T follicular helper cell (primary cell): ENCODE measurements at regions not wholly inside any gene's neighbourhood (a gene's known extent, or its start where the extent isn't known, plus 50 kb on each side); places are given as distances from the start of the nearest gene placed in this dataset.

Source experiments
- DNase-seq: peaks from one replicate; pipeline ENCODE4 v3.0.0-alpha.2; 2020; ENCODE audit warnings: low read depth

DNA sequence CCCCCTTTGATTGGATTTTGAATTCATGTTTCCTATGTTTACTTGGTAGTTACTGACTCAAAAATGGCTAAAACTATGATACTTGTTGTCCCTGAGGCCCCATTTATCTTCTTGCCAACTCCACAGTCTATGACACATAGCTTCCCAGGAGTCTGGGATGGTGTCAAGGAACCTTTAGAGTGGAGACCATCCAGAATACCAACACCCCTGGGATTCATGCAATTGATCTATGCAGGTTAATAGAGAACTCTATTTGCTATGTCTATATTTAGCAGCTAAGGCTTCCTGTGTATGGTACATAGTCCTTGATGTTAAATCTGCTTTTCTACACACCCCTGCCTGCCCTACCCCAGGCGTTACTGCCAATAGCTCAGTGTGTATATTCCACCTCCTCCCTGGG, 218.5 kb upstream of the HDAC4 start:
- DNase-seq: no peak

DNA sequence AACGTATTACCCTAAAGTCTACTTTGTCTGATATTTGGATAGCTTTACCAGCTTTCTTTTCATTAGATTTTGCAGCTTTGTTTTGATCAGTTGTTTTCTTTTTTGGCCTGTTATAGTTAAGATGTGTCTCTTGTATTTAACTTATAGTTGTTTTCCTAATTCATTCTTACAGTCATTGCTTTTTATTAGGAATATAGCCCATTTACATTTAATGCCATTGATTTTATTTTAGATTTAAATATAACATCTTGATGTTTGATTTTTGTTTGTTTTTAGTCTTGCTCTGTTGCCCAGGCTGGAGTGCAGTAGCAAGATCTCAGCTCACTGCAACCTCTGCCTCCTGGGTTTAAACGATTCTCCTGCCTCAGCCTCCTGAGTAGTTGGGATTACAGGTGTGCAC, 215.9 kb upstream of the HDAC4 start:
- no peak for DNase-seq

DNA sequence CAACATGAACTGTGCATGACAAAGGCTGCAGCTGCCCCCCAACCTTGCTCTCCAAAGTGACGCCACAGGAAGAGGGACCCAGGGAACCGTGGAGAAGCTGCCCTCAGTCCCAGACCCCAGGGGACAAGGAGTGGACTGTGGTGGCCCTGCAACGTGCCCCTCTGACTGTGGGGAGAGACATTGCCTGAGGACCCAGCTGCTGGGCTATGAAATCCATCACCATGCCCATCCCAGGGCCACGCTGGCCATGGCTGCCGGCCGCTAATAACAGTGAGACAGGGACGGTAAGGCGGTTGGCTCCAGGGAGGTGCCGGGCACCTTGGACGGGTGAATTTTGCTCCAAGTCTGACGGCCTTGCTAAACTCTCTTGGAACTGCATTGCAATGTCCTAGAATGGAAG, 211.3 kb upstream of the HDAC4 start:
- no peak for DNase-seq

DNA sequence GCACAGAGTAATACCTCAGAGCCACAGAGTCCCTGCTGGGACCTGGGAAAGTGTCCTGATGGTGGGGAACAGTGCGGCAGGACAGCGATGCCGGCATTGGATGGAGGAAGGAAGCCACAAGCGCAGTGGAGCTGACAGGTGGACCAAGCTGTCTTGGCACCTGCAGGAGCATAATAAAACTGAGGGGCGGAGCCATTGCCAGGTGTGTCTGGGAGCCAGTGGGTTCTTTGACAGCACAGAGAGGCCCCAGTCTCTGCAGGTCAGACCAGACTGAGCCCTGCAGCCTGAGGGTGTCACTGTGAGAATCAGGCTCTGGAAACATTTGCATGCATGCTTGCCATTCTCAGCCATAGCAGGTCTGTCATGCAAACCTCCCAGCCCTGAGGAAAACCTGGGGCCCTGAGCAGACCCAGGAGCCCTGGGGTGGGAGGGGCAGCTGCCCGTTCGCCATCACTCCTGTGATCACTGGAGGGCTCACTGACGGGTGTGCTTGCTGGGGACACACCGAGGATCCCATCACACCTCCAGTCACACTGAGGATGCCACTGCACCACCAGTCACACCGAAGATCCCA, 210.5 kb upstream of the HDAC4 start:
- no peak for DNase-seq

DNA sequence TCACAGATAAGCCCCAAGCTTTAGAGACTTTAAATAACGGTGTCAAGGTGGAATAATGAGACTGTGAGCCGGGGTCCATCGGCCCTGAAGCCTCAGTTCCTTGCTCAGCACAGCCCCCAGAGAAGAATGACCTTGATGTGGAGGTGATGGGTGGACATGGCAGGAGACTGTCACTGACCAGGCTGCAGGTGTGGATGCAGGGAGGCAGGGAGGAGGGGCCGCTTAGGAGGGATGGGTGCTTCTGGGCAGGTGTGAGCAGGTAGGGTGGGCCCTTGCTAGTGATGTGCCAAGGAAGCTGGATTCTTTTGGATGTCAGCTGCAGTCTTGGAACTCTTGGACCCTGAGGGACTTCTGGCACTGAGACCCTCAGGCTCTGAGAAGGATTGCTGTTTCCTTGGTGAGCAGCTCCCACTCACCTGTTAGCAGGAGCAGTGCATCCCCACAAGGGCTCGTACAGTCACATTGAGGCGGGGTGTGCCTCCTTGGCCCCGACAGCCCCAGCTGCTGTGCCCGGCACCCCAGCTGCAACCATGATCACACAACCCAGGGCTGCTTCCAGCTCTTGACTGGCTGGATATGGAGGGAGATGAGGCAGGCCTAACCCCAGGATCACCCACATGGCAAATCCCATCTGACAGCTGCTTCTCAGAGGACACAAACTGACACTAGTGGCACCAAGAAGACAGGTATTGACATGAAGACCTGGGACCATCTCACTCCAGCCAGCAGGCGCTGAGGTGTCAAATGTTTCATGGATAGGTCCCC, 209.8 kb upstream of the HDAC4 start:
- no peak for DNase-seq

DNA sequence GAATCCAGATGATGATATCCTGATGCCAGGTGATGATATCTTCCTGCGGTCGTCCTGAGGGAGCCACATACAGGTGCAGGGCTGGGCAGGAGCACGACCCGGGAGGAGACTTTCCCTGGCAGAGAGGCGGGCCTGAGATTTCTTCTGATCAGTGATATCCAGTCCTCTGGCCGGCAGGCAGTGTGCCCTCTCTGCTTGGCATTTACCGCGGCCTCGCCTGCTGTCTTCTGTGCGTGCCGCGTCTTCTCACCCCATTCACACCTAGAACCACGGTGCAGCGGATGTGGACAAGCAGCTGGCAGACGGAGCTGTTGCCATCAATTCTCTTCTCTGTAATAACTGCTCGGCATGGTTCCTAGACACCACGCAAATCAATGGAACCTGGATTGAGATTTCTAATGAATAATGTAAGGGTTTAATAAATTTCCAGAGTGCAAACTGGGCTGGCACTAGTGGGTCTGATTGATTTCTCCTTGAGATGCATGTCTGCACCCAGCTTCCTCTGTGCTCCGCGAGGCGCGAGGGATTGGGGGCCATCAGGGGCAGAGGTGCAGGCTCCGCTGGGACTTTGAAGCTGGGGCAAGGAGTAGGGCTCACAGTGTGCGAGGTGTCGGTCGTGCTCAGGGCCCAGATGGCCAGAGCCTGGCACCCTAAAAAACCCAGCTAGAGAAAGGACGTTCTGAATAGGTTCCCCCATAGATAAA, 208.9 kb upstream of the HDAC4 start:
- no peak for DNase-seq

DNA sequence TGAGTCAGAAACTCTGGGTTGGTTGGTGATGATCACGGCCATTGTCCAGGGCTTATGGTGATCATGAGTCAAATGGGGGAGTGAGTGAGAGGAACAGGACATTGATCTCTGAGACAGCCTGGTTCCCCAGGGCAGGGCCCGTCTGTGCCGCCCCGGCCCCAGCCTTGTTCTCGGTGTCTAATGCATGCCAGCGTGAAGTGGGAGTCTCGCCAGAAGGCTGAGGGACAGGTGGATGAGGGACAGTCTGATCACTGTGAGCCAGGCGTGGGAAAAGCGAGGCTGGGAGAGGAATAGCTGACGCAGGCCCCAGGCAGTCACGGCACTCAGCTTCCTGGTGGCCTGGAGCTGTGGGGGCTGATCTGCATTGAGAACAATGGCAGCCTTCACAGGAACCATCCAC, 208.3 kb upstream of the HDAC4 start:
- DNase-seq: no peak

DNA sequence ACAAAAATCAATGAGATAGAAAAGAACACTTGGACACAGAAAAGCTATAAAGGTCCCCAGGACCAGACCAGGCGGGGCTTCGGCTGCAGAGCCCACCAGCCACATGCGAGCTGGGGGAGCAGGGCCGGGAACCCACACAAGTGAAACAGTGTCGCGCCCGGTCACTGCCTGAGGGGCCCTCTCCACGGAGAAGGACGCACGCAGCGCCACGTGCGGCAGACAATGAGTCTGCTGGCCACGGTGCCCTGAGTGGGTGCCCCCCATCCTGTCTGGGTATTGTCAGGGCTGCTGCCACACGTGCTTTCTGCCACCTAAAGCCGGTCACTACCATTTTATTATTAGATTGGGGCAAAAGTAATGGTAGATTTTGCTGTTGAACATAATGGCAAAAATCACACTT, 207.9 kb upstream of the HDAC4 start:
- no peak for DNase-seq

DNA sequence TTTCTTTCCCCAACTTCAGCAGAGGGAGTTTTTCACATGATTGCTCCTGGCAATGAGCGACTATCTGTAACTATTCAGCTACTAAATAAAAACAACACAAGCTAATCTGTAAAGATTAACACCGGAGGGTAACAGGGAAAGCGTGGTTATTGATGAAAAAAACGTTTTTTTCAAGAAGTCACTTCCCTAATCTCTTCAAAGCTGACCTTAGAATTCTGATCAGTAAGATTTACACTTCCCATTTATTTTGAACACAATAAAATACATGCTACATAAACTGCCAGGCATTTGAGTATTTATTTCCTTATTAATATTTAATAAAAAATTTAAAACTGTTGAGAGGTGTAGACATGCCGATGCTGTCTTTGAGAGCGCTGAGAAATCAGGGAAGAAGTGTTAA, 207.4 kb upstream of the HDAC4 start:
- no peak for DNase-seq

DNA sequence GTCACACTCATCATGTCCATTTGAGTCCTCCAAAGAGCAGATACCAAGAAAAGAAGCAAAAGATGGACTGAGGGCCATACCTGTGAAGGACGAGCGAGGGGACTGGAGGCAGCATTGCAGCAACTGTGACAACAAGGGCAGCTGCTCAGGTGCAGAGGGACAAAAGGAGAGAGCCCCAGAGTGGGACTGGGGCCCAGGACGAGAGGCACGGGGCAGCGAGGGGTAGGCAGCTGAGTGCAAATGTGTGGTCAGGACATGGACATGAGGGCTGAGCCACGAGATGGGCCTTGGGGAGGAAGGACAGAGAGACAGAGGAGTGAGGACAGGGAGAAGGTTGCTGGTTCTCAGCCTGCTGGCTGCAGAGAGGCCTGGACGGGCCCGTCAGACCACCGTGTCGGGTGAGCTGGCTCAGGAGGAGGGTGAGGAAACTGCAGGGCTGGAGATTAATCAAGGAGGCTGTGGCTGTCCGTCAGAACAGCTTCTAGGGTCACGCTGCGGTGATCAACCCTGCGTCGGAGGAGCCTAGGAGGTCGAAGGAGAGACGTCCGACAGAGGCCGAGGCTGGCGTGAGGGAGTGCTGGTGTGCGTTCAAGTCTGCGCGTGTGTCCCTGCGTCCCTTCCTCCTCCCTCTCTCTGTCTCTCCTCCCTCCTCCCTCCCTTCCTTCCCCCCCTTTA, 206.8 kb upstream of the HDAC4 start:
- no peak for DNase-seq

DNA sequence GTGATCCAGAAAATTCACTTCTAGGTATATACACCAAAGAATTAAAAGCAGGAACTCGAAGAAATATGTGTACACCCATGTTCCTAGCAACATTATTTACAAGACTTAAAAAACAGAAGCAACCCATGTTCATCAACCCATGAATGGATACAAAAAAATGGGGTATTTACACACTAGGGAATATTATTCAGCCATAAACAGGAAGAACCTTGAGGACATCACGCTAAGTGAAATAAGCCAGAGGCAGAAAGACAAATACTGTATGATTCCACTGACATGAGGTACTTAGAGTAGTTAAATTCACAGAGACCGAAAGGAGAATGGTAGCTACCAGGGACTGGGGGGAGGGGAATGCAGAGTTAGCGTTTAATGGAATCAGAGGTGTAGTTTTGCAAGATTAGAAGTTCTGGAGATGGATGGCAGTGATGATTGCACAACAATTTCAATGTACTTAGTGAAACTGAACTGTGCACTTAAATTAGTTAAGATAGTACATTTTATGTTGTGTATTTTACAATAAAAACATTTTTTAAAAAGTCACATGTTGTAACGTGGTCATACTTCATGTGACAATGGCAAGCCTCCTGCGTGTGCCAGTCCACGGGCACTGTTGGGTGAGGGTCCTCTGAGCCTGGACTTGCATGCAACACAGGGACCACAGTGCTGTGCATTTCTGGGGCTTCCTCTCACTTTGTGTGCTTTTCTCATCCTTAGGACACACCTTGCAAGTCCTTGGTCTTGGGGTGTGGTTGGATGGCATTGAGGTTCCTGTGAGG, 206.1 kb upstream of the HDAC4 start:
- DNase-seq: no peak

DNA sequence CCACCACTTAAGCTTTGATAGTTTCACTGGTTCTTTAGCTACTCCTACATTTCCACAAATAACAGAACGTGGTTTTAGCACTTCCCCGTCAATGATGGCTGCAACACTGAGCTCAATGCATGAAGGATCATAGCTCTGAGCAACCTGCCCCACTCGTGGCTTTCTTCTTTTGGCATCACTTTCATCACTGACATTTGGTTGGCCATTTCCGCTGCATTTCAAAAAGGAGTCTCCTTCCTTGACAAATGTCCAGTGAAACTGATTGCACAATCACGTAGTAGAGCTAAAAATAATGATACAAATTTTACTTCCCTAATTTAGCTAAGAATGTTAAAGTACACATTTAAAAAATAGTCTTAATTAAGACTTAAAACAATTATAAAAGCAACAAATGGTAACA, 205.2 kb upstream of the HDAC4 start:
- no peak for DNase-seq

DNA sequence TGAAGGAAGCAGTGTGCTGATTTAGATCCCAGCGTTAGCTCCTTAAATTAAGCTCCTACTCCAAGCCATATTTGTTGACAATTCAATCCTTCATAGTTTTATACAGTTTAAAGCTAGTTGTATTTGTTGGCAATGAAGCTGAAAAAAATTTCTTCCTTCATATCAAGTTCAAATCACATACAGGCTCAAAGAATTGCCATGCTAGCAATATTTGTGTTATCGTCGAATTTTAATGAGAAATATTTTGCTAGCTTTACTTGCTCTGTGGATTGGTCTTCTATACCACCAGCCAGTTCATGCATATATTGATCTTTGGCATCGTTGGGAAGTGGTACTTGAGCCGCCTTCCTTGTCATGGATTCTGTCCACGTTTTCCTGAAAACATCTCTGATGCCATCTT, 204.6 kb upstream of the HDAC4 start:
- DNase-seq: no peak

DNA sequence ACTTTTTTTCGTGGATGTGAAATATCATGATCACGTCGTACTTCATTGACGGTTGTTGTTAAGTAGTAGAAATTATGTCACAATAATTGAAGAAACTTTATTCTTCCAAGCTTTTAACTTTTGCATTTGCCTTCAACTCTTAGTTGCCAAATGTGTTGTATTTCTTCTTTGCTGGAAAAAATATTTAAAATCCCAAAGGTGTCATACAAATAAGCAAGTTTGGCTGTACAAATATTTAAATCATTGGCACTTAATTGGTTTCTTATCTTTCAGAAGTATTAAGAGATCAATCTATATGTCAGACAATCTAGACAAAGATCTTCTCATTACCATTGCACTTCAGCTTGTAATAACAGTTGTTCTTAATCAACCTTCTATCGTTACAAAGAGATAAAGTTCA, 204.0 kb upstream of the HDAC4 start:
- no peak for DNase-seq

DNA sequence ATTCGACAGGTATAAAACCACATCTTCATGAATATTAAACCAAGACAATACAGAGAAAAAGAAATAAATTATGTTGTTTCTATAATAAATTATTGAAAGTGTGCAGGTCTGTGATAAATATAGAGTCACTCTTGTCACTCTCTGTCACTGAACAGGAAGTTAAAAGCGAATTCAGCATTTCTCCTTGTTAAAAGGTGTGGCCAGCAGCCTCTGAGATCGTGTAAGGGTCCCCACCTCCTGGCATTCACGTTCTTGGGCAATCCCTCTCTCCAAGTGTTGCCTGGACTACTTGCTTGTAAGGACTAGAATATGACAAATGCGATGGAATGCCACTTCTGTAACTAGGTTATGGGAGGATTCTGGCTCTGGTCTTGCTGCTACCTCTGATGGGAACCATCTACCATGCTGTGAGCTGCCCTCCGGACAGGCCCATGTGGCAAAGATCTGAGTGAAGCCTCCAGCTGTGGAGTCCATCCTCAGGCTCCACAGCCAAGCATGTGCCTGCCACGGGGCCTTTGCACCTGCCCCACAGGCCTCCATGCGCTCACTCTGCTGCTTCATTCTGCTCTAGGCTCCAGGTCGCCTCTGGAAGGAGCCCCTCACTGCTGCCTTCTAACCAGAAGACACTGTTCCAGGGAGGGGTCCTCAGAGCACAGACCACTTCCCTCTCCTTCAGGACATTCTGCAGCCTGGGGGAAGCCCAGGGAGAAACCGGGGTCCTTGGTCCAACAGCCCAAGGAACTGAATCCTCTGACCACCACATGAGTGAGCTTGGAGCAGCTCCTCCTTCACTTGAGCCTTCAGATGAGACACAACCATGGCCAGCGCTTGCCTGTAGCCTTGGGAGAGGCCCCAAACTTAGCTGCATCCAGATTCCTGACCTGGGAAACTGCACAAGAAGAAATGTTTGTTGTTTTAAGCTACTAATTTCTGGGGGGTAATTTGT, 202.9 kb upstream of the HDAC4 start:
- DNase-seq: no peak

DNA sequence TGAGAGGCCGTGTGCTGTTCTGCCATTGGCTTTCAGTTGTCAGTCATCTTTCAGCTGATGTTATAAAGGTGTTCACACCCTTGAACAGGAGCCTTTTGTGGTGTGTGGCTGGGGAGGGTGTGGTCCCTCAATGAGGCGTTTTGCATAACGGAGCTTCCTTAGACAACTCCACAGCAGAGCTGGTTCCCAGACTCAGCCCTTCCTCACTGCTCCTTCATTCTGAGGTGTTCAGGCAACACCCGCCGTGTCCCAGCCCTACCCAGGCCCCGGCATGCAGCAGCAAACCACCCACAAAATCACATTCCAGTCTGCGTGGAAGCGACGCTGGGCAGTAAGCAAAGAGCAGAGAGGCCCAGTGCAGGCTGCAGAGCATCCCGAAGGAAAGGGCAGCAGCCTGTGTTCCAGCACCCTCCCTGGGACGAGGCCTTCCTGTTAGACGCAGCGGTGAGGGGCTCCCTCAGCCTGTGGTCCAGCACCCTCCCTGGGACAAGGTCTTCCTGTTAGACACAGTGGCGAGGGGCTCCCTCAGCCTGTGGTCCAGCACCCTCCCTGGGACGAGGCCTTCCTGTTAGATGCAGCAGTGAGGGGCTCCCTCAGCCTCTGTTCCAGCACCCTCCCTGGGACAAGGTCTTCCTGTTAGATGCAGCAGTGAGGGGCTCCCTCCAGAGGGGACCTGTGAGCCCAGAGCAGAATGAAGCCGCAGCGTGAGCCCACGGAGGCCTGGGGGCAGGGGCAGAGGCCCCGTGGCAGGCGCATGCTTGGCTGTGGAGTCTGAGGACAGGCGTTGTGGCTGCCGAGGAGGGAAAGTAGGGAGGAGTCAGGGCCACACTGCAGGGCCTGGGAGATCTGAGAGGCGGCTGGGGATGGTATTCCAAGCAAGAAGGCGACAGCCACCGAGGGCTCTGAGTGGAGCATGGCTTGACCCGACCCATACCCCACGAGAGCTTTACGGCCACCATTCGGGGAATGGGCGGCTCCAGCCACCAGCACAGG, 201.8 kb upstream of the HDAC4 start:
- no peak for DNase-seq

DNA sequence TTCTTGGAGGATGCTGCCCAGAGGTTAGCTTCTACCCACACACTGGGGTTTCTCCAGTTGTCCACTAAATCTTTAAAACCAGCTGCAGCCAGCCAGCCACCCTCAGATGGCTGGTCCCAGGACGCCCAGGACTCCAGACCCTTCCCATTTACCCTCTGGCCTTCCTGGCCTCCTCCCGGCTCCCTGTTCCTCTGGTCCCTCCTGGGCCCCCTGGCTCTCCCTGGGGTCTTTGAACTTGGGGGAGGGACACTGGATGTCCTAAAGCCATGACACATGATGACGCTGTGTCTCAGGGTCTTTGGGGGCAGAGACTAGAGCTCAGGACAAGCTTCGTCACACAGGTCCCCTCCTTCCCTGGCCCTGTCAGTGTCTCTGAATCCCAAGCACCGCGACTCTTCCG, 201.1 kb upstream of the HDAC4 start:
- DNase-seq: no peak

DNA sequence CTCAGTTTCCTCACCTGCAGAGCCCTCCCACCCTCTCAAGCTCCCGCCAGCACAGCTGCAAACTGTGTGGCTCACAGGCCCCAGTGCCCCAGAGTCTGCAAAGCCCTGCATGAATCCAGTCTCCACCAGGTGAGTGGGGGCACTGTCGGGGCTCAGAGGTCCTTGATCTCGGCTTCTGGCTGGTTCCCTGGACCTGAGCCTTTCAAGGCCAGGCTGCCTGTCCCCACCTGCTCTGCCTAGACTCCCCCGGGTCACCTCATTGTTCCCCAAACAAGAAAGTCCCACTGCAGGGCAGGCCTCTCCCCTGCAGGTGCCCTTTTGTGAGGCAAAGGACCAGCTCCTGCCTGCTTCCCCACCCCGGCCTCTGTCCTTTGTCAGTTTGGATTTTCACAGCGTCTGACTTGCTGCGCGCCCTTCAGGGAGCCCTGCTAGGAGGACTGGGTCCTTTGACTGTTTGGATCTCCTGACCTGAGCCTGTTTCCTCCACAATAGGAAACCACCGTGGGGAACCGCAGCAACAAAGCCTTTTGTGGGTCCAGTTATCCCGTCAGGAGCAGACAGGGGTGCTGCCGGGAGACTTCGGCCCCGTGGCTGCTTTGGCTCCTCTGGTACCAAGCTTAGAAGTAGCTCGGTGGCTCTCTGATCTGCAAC, 200.5 kb upstream of the HDAC4 start:
- no peak for DNase-seq

DNA sequence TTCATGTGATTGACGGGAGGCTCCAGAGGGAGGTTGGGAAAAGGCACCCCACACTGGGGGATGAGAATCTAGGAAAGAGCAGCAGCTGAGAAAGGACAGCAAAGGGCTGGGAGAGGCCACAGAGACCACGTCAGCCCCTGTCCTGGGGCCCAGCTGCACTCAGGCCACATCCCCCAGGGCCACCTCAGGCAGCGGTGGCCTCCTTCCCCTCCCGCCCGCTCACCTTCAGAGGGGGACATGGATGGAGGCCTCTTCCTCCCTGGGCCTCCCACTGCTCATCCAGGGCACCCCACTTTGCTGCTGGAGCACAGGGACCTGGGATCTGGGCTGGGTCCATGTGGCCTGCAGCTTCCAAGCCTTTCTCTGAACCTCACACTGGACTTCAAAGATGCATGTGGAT, 199.8 kb upstream of the HDAC4 start:
- no peak for DNase-seq
